K562 (cell line): ENCODE measurements at regions not wholly inside any gene's neighbourhood (a gene's known extent, or its start where the extent isn't known, plus 50 kb on each side); places are given as distances from the start of the nearest gene placed in this dataset.

ENCODE experiments used
- ATAC-seq: fragments of 200-7000 bp; cut with Tn5 transposase; 3 replicates; pipeline ENCODE4 v1.9.1; 2020; ENCODE audit warnings: moderate library complexity
- BruUV-seq: library from RNA; stranded (reverse); fragments of 400-500 nt; replicated peaks from 2 replicates; lab custom pipeline; 2021; lab: Mats Ljungman, UMichigan
- CTCF ChIA-PET: fragments of 300-600 bp; formaldehyde crosslinking; extraction: SDS; loops from one replicate; lab custom pipeline; 2021; ENCODE audit warnings: low intra/inter-chr PET ratio; lab: Yijun Ruan, JAX
- POLR2A ChIA-PET: fragments of 300-600, 350-650 bp; sonication (Branson Sonifier 250); formaldehyde crosslinking; extraction: SDS; loops from one replicate; lab custom pipeline; 2021; ENCODE audit warnings: antibody characterized with exemption, inconsistent platforms; lab: Yijun Ruan, JAX
- DNase-seq, 4 experiments: peaks; one replicate each; pipeline versions ENCODE4 v3.0.0 to v3.0.0-alpha.2; 2011 to 2018; ENCODE audit warnings: low spot score in 3 of 4, mixed read lengths in 3 of 4; ENCODE audit errors: extremely low read depth in 1 of 4
- FAIRE-seq: peaks from 2 replicates; lab custom pipeline; 2011; peaks lifted over from hg19 to GRCh38; lab: Jason Lieb, UNC
- H2AFZ ChIP-seq: 2 replicates; pipeline ENCODE4 v1.6.0; 2011; ENCODE audit warnings: low read depth, low read length, control low read depth, inconsistent platforms
- H3K27ac ChIP-seq: fragments of 200-600 bp; 3 replicates; pipeline ENCODE4 v1.8.0; 2011; ENCODE audit warnings: low read depth, mild to moderate bottlenecking, control low read depth, inconsistent platforms, low read length, moderate library complexity, mixed read lengths; ENCODE audit errors: extremely low read depth
- H3K27me3 ChIP-seq, 2 experiments: fragments of 300-600 bp in 1 of 2; 2 replicates in 1 of 2; 3 replicates in 1 of 2; pipeline versions ENCODE4 v1.6.0 to v1.8.0; 2011; ENCODE audit warnings: inconsistent platforms in 2 of 2, low read length in 2 of 2, mild to moderate bottlenecking in 1 of 2, mixed read lengths in 1 of 2, moderate library complexity in 1 of 2; ENCODE audit not compliant: control insufficient read depth in 2 of 2, insufficient read depth in 2 of 2
- H3K36me3 ChIP-seq: fragments of 300-600 bp; 3 replicates; pipeline ENCODE4 v1.8.0; 2011; ENCODE audit warnings: mild to moderate bottlenecking, low read length, inconsistent platforms; ENCODE audit not compliant: control insufficient read depth, insufficient read depth
- H3K4me1 ChIP-seq, 2 experiments: fragments of 200-600 bp in 1 of 2; replicated peaks in 1 of 2; 2 replicates in 1 of 2; 3 replicates in 1 of 2; pipeline versions ENCODE4 v1.5.1 to v1.8.0; 2011; ENCODE audit warnings: inconsistent platforms in 2 of 2, low read length in 2 of 2, mild to moderate bottlenecking in 1 of 2, mixed read lengths in 1 of 2, moderate library complexity in 1 of 2; ENCODE audit not compliant: control insufficient read depth in 2 of 2, insufficient read depth in 2 of 2
- H3K4me2 ChIP-seq: 2 replicates; pipeline ENCODE4 v1.6.1; 2011; ENCODE audit warnings: low read length, control low read depth, inconsistent platforms, mixed read lengths; ENCODE audit not compliant: insufficient read depth
- H3K4me3 ChIP-seq: fragments of 200-600 bp; sonication (generic), shearing (Covaris generic); 2 replicates; pipeline ENCODE4 v1.5.1; 2016; ENCODE audit warnings: control low read depth, inconsistent platforms
- H3K79me2 ChIP-seq: fragments of 200-600 bp; 3 replicates; pipeline ENCODE4 v1.8.0; 2011; ENCODE audit warnings: low read length, inconsistent platforms; ENCODE audit not compliant: control insufficient read depth, insufficient read depth
- H3K9ac ChIP-seq, 2 experiments: 2 replicates each; pipeline versions ENCODE4 v1.6.0 to v1.6.1; 2011; ENCODE audit warnings: low read depth in 2 of 2, low read length in 2 of 2, control low read depth in 1 of 2, inconsistent platforms in 1 of 2, mild to moderate bottlenecking in 1 of 2, mixed read lengths in 1 of 2; ENCODE audit not compliant: insufficient read depth in 1 of 2
- H3K9me1 ChIP-seq: one replicate; pipeline ENCODE4 v1.6.0; 2011; ENCODE audit warnings: inconsistent platforms, mild to moderate bottlenecking, low read length, moderate library complexity; ENCODE audit not compliant: control insufficient read depth, insufficient read depth
- H3K9me3 ChIP-seq: replicated peaks from 2 replicates; pipeline ENCODE4 v1.5.1; 2011; ENCODE audit warnings: low read depth, low read length, inconsistent platforms; ENCODE audit not compliant: control insufficient read depth, insufficient read depth
- H4K20me1 ChIP-seq: replicated peaks from 2 replicates; pipeline ENCODE4 v1.6.1; 2011; ENCODE audit warnings: low read length, inconsistent platforms, mixed read lengths; ENCODE audit not compliant: control insufficient read depth, insufficient read depth
- BRF1 ChIP-seq: IDR thresholded peaks from 3 replicates; pipeline ENCODE4 v1.6.1; 2011; ENCODE audit warnings: borderline replicate concordance, mild to moderate bottlenecking; ENCODE audit not compliant: insufficient read length; ENCODE audit errors: extremely low read depth
- CHD7 ChIP-seq: fragments of 200-600 bp; sonication (generic); IDR thresholded peaks from one replicate; pipeline ENCODE4 v1.6.1; 2012; ENCODE audit warnings: mild to moderate bottlenecking, low read depth, low read length, inconsistent platforms
- HOXB6 ChIP-seq: fragments of 250-450 bp; sonication (Bioruptor Pico); IDR thresholded peaks from 2 replicates; pipeline ENCODE4 v1.5.1; 2022; ENCODE audit warnings: mild to moderate bottlenecking, borderline replicate concordance
- NELFE ChIP-seq: IDR thresholded peaks from 2 replicates; pipeline ENCODE4 v1.6.1; 2011; ENCODE audit warnings: mild to moderate bottlenecking; ENCODE audit not compliant: insufficient read depth, insufficient read length
- NRF1 ChIP-seq, 2 experiments: fragments of 450-650 bp; IDR thresholded peaks in 1 of 2; conservative IDR thresholded peaks in 1 of 2; 2 replicates each; pipeline ENCODE4 v1.6.1; 2014; ENCODE audit warnings: mild to moderate bottlenecking in 2 of 2
- SAFB ChIP-seq: fragments of 200-400 bp; formaldehyde crosslinking; IDR thresholded peaks from 2 replicates; pipeline ENCODE4 v1.6.1; 2017; ENCODE audit warnings: low read depth, low read length, borderline replicate concordance
- SMARCE1 ChIP-seq: fragments of 450-650 bp; IDR thresholded peaks from 2 replicates; pipeline ENCODE4 v1.7.1; 2016; ENCODE audit warnings: mild to moderate bottlenecking
- ZC3H4 ChIP-seq: sonication (generic); formaldehyde crosslinking; IDR thresholded peaks from 2 replicates; pipeline ENCODE4 v1.9.0; 2021; ENCODE audit warnings: missing genetic modification reagents, borderline replicate concordance
- ZKSCAN3 ChIP-seq: fragments of 250-450 bp; sonication (Bioruptor Pico); IDR thresholded peaks from 2 replicates; pipeline ENCODE4 v1.4.0; 2020
- ZNF224 ChIP-seq: sonication (generic); formaldehyde crosslinking; IDR thresholded peaks from 2 replicates; pipeline ENCODE4 v1.8.0; 2022; ENCODE audit warnings: mild to moderate bottlenecking, missing genetic modification reagents
- ZNF507 ChIP-seq: conservative IDR thresholded peaks from 2 replicates; pipeline ENCODE4 v1.6.1; 2017; ENCODE audit warnings: missing genetic modification characterization, missing compliant biosample characterization
- WGBS: fragments of 100-300 bp; shearing (Covaris generic); methylation state at CpG from one replicate; pipeline ENCODE4 v1.1.6; 2016; ENCODE audit warnings: low coverage, mixed read lengths; ENCODE audit not compliant: insufficient coverage; ENCODE audit errors: missing lambda C conversion rate; 5-methylcytosine and 5-hydroxymethylcytosine counted together
- in situ Hi-C: fragments of 300-500 bp; cut with MboI; formaldehyde crosslinking; loops from 4 replicates; pipeline ENCODE4 v1.15.0; 2018; ENCODE audit warnings: inconsistent platforms, mixed read lengths
- intact Hi-C: fragments of 100-400 bp; cut with micrococcal nuclease; formaldehyde crosslinking; loops from 2 replicates; pipeline ENCODE4 v1.14.2; 2022
- TF ChIP-seq, protein P1 (sequence below): sonication (generic); IDR thresholded peaks from 2 replicates; pipeline ENCODE4 v1.6.1; 2016

- ChIA-PET CTCF (no interaction called here), POLR2A (no interaction called here)
- in situ Hi-C loops (no loop called here), intact Hi-C loops (no loop called here)
- WGBS = 5% methylated on average over 2 of the region's 2 CpGs
- H3K9me3 ChIP-seq = peaks cover 3% of the 10 kb centered on the region; the same call in 1 of the 2 replicates
- H4K20me1 ChIP-seq = no peaks in the 10 kb centered on the region
- no peak overlapping the region for H3K4me3 ChIP-seq
- ATAC-seq (no peak), DNase-seq (no peak), FAIRE-seq (no peak)
- no peaks in the 10 kb centered on the region for H3K4me1 ChIP-seq
- no peaks in the 10 kb centered on the region for H3K36me3 ChIP-seq
- H3K27me3 ChIP-seq = no peaks in the 10 kb centered on the region
- H2AFZ ChIP-seq = no peak overlapping the region
- no peaks in the 10 kb centered on the region for H3K79me2 ChIP-seq
- no peak overlapping the region for H3K27ac ChIP-seq
- BruUV-seq = no TSS peak
- H3K4me2 ChIP-seq = no peak overlapping the region
- H3K9ac ChIP-seq = no peak overlapping the region
- no peaks in the 10 kb centered on the region for H3K9me1 ChIP-seq
- TF ChIP-seq, protein P1, sequence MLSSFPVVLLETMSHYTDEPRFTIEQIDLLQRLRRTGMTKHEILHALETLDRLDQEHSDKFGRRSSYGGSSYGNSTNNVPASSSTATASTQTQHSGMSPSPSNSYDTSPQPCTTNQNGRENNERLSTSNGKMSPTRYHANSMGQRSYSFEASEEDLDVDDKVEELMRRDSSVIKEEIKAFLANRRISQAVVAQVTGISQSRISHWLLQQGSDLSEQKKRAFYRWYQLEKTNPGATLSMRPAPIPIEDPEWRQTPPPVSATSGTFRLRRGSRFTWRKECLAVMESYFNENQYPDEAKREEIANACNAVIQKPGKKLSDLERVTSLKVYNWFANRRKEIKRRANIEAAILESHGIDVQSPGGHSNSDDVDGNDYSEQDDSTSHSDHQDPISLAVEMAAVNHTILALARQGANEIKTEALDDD = no peak
- TF ChIP-seq NRF1 (conservative IDR thresholded peaks at IDR 0.05 in 1 of 2, IDR thresholded peaks at IDR 0.05 in 1 of 2) (no peak), SAFB (no peak), BRF1 (no peak), ZNF224 (CRISPR knock-in tag) (no peak), ZC3H4 (no peak), ZNF507 (tag) (no peak), CHD7 (no peak), NELFE (no peak), SMARCE1 (no peak), HOXB6 (CRISPR knock-in tag) (no peak), ZKSCAN3 (no peak)
Observed at GRCh38 chr1:188023206-188023605, 1194.5 kb downstream of the PLA2G4A start.
